NK-92 treated with Interleukin-12 subunit alpha and Interleukin-12 subunit beta, amount 100 ng/mL, for 24 hours (cell line): ENCODE measurements at regions not wholly inside any gene's neighbourhood (a gene's known extent, or its start where the extent isn't known, plus 50 kb on each side); places are given as distances from the start of the nearest gene placed in this dataset.

Experiments used
- DNase-seq: peaks from one replicate; lab custom pipeline; 2025; lab: John Stamatoyannopoulos, UW

DNA sequence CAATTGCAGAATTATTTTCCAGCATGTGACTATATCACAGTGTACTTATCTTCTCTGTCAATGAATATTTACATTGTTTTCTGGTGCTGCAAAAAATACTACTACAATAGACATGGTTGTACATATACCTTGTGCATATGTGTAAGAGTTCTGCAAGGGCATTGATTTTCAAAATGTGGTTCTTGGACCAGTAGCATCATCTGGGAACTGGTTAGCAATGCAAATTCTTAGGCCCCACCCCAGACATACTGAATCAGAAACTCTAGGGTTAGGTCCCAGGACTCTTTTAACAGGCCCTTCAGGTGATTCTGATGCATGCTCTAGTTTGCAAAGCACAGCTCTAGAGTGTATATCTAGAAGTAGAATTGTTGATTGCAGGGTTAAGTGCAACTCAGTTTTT lies 292.3 kb downstream of the ZNF621 start:
- no peak for DNase-seq

DNA sequence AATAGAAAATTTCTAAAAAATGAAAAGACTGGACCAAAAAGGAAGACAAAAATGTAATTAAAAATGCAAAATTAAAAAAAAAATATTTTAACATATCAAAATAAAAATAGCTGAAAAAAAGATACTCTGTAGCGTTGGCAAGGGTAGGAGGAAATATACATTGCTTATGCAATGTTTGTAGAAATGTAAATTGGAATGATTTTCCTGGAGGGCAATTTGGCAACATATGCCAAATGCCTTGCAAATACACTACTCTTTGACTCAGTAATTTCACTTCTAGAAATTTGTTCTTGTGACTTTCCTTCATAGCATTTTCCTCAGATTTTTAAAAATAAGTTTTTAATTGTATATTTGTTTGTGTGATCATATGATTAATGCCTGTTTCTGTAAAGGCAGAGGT lies 296.6 kb downstream of the ZNF621 start:
- DNase-seq, result no peak

DNA sequence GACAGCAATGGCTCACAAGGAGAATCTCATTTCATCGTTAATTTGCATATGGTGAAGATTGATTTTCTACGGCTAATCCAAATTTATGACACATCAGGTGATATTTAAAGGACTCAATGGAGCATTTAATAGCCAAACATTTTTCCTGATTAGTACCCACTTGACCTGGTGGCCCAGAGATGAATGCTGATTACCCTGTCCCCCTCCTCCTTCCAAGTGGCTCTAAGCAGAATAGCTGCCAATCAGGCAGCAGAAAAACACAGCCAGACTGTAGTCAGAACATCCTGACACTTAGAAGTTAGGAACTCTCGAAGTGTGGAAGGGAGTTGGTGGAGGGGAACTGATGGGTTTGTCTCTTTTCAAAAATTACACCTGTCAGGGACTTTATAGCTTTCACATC lies 302.5 kb downstream of the ZNF621 start:
- DNase-seq, result no peak

DNA sequence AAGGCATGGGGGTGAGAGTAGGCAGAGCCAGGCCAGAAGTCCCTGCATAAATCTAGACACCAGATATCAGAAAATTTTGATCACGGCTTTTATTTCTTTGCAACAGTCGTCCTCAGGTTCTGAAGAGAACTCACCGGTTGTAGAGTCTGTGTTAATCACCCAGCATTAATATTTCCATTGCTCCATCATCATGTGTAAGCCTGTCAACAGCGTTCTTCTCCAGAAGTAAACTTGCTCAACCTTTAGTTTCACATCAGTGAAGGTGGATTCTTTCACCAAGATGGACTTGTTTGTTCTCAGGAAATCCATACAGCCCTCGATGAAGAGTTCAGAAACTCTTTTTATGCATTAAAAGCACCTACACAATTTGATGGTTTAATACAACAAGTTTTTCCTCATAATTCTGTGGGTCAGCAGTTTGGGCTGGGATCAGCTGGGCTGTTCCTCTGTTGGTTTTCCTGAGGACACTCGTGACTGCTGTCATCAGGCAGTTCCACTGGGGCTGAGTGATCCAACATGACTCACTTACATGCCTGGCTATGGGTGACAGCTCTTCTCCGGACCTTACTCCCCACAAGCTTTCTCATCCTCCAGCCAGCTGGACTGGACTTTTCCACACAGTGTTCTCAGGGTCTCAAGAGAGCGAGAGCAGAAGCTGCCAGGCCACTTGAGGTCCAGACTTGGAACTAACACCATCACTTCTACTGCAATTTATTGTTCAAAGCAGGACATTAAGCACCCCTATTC lies 303.4 kb downstream of the ZNF621 start:
- no peak for DNase-seq

DNA sequence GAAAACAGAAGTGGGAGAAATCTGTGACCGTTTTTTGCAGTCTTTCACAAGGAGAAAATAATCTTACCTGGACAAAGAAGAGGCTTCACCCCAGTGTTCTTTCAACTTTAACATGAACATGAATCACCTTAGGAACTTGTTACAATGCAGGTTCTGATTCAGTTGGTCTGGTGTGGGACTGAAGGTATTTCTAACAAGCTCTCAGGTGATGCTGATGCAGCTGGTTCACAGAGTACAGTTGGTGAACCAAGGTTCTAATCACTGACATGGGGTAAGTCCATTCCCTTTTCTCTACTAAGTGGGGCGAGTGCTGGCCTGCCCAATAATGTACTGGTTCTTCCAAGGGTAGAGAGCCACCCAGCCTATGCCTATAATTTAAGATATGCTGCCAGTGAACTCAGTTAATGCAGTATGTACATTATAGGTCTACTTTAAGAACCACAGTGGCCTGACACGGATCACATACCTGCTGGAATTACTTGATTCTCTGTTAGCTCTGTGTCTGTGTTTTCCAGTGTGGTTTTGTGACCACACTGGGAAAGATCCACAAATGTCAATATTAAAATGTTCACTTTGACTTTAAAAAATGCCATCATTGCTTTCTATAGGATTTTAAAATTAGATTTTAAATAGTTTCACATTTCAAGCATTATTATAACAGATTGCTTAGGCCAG lies 304.1 kb downstream of the ZNF621 start:
- no peak for DNase-seq

DNA sequence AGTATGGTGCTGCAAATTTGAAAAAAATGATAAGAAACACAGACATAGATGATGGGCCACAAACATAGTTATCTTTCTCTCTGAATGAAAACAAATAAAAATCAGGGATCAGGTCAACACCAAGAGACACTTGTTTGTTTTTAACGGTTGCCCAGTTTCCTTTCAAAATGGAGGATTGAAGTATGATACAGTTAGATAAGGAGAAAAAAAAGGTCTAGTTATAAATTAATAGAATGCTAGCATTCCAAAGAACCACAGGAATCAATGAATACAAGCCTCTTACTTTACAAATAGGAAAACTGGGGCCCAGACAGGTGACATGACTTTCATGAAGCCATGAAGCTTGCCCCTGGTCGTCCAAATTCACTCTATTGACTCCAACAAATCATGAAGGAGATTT lies 305.1 kb downstream of the ZNF621 start:
- DNase-seq, result no peak

DNA sequence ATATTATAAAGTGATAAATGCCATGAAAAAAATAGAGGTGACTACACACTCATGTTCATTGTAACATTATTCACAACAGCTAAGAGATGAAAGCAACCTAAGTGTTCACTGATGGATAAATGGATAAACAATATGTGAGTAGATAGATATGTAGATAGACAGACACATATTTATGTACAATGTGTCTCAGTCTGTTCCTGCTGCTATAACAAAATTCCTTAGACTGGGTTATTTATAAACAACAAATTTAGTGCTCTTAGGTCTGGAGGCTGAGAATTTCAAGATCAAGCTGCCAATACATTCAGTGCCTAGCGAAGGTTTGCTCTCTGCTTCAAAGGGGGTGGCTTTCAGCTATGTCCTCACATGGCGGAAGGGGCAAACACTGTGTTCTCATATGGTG lies 312.5 kb downstream of the ZNF621 start:
- DNase-seq, result no peak

DNA sequence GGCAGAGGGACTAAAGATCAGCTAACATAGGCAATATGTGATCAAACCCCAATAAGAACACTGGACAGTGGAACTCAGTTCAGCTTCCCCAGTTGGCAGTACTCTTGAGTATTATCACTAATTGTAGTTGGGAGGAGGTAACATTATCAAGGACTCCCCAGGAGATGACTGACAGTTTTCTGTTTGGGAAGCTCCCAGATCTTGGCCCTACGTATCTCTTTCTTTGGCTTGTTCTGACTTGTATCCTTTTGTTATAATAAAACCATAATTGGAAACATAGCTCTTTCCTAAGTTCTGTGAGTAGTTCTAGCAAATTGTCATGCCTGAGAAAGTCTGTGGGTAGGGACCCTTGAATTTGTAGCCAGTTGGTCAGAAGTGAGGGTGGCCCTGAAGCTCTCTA lies 316.4 kb downstream of the ZNF621 start:
- no peak for DNase-seq

DNA sequence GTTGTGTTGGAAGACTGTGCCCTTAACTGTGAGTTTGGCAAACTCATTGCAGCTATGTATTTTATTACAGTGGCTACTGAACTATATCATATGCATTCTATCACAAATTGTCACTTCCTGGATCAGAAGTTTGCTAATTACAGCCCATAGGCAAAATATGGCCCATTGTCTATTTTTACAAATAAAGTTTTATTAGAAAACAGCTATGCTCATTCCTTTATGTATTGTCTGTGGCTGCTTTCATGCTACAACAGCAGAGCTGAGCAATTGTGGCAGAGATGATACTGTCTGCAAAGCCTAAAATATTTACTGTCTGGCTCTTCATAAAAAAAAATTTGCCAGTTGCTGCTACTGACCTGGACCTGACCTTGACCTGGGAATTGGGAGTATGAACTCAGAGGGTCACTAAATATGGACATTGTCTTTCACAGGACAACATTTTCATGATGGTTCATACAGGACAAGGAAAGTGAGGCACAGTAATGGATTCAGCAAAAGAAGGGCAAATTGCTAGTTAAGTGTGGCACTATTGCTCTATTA lies 316.9 kb downstream of the ZNF621 start:
- no peak for DNase-seq

DNA sequence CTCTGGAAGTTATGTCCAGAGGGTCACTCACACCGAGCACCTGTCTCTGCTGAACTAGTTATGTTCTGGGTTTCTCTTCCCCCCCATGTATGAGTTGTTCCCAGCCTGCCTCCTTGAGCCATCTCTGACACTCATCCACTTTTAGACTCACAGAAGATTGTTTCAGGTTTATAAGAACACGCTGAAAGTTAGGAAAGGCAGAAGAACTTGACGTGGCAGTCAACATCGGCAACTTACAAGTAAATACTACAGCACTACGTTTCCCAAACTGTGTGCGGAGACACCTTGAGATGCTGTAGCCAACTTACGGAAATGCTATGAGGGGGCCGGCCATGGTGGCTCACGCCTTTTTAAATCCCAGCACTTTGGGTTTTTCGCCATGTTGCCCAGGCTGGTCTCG lies 318.0 kb downstream of the ZNF621 start:
- DNase-seq, result no peak

DNA sequence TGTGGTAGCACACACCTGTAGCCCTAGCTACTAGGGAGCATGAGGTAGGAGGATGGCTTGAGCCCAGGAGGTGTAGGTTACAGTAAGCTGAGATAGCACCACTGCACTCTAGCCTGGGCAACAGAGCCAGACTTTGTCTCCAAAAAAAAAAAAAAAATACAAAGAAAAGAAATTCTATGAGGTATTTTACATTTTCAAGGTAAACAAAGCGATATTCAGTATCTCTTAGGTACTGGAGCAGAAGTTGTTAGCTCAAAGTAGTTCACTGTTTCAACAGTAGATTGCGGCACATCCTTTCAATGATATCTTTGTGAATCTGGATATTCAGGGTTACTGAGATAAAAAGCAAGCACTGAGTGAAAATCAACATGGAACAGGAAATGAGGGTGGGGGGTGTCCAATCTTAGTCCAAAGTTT lies 318.5 kb downstream of the ZNF621 start:
- no peak for DNase-seq

DNA sequence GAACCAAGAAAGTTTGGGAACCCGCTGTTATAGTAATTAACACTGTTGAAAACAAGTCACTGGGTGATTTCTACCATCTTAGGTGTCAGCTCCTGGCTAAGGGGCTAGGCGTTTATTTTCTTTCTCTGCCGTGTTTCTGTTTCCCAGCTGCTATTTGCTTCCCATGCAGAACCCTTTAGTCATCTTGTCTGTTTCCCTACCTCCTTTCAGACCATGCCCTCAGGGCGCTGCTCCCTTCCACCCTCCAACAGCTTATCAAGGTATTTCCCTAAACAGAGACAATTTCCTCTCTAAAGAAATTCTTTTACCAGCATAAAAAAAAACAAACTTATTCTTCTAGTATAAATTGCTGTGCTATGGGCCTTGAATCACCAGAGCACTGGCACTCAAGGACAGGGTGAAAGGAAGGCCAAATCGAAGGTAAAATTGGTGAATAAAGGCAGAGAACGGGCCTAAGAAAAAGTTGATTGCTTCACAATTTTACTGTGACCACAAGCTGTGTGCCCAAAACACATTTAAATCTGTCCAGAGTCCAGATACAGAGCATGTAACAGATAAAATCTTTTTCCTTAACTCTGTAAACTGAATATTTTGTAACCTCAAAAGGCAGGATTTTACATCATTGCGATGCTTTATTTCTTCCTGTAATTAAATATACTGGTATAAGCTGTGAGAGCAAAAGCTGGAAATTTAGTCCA lies 319.2 kb downstream of the ZNF621 start:
- no peak for DNase-seq

DNA sequence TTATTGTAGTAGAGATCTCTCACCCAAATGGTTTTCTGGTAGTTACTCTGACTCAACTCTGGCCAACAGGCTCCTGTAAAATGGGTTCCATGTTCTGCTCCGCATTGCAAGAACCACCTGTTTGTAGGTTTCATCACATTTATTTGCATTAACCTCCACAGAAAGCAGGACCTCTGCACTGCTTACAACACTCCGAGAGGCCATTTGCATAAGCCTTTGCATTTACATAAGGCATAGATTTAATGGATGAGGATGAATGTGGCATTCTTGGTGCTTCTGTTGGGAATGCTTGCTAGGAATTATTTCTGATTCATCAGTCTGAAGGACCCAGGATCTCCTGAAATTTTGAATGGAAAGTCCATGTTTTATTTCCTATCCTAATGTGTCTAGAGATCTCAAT lies 320.1 kb downstream of the ZNF621 start:
- DNase-seq, result no peak

DNA sequence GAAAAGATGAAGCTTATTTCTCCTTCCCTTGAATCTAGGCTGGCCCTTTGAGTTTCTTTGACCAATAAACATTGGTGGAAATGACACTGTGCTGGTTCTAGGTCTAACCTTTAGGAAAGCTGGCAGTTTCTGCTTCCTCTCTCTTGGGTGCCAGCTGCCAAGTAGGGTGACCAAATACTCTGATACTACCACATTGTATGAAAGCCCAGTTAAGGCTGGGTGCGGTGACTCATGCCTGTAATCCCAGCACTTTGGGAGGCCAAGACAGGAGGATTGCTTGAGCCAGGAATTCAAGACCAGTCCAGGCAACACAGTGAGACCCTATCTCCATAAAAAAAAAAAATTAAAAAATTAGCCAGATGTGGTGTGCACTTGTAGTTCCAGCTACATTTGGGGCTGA lies 320.7 kb downstream of the ZNF621 start:
- DNase-seq, result no peak

DNA sequence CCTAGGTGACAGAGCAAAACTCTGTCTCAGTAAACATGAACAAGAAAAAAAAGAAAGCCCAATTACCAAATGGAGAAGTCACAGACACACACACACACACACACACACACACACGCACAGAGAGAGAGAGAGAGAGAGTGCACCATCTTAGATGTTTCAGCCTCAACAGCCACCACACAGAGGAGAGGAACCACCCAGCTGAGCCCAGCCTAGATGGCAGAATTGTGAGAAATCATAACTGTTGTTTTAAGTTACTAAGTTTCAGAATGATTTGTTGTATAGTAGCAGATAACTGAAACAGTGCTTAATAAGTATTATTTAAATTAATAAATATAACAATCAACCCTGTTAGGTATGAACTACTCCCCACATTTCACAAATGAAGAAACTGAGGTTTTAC lies 321.2 kb downstream of the ZNF621 start:
- DNase-seq, result no peak

DNA sequence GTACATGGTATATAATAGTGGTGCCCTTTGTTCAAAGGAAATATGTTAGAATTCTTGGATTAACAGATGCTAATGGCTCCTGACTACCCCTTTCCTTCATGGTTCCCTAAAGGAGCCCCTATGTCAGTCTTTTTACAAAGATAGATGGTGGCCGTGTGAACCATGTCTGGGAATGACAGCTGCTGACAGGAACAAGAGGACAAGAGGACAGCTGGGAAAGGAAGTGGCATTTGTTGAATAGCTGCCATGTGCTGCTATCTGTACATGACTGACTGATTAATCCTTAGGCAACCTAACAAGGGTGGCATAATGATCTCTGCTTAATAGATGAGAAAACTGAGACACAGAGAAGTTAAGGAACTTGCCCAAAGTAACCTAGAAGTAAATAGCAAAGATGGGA lies 321.7 kb downstream of the ZNF621 start:
- no peak for DNase-seq

DNA sequence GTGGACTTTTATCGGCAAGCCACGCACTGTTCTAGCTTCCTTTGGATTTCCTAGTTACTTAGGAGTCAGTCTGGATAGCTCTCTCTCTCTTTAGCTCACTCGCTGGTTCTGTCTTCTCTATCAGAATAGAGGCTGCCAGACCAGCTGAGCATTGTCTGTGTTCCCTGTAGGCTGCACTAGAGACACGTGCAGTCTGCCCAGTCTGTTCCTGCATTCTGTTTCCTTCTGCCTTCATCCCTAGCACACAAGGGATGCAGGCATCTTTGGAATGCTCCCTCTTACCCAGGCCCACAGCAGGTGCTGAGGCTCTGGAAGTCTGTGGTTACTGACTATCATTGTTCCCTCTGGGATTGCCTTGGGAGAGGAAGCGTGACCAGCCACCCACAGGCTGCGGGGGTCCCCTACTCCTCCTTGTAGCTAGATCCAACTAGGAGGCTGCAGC lies 322.8 kb downstream of the ZNF621 start:
- DNase-seq, result no peak

DNA sequence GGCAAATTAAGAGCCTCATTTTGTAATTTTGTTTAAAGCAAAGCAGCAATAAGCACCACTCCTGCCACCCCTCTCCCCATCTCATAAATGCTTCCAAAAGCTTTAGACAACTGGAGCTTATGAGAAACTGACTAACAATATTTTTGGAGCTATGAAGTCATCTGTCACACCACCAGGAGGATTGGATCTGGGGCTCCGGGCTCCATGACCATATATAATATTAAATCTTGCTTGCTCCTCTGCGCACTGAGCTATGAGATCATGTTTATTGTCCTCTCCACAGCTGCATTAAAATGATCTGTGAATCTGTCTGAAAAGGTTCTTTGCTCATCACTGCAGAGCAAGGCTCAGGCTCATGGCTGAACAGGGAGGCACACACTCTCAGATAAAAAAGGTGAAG lies 323.7 kb downstream of the ZNF621 start:
- DNase-seq, result no peak

DNA sequence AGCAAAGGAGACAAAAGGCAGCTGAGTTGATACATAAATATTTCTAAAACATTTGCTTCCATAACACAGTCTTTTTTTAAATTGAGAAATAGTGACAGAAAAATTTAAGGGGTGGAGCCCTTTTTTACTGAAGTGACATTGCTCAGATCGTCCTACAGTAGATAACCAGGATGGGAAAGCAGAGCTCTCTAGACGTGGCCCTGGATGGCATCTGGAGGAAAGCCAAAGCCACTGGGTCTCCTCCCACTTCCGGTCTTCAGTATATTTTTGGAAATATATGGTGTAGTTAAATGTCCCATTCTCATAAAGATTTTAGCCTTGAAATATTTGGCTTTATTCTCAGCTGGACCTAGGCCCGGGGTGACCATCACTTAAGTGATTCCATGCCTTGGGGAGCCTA lies 326.1 kb downstream of the ZNF621 start:
- DNase-seq, result no peak

DNA sequence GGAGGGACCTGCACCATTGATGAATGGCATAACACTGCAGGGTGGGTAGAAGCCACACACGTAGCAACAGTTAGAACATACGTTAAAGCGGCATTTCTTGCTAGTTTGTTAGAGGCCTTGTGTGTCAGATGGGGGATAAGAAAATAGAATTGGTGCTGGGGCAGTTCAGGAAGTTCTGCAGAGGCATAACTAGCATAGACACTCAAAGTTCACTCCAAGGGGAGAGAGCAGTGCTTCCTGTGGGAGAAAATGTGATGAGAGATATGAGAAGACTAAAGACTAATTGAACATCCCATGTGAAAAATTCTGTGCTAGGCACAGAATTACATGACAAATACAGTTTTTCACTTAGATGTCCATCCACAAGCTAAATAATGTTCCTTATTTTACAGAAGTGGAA lies 327.1 kb downstream of the ZNF621 start:
- DNase-seq, result no peak

DNA sequence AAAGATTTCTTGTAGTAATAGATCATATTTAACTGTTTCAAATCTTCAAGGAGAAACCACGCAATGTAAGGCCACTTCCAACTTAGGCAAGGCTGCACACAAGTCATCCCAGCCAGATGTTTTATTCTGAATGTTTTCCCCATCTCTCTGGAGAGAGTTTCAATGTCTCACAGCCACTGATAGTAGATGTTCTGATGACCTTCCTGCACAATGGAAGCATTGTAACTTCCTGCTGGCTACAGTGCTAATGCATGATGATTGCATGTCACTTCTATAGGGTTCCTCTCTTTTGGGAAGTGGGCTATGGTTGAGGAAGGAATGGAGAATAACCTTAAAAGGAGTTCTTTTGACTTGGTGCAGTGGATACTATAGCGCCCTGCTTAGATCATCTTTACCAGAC lies 328.0 kb downstream of the ZNF621 start:
- DNase-seq, result no peak

DNA sequence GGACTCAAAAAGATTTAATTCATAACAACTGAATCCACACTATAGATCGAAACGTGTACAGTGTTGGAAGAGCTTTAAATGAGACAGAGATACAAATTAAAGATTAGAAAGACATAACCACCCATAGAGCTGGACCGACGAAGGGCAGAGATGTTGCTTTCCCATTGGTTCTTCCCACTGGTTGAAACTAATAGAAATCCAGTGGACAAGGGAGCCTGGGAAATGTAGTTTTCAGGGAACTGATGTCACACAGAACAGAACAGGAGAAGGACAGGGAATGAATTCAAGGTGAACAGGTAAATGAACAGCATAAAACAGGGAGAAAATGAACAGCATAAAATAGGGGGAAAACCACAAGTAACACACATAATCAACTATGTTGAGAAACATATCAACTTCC lies 328.7 kb downstream of the ZNF621 start:
- DNase-seq, result no peak

DNA sequence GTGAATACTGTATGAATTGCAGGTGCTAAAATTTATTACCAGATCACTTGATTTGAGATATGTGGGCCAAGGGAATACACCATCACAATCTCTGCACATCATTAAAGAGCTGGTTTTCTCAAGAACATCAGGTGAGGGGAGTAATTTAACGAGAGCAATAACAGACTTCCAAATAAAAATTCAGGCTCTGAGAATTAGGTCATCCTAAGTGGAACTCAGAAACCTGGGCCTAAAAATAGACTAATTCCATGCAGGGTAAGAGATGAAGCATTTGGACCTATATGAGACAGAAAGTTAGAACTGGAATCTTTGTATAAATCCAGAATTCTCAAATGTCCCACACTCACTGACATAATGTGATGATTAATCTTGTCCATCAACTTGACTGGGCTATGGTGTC lies 331.1 kb downstream of the ZNF621 start:
- no peak for DNase-seq
